ENCODE measurements at regions not wholly inside any gene's neighbourhood (a gene's known extent, or its start where the extent isn't known, plus 50 kb on each side); places are given as distances from the start of the nearest gene placed in this dataset.

GRCh38 chr11:130775306-130776060 is 140.8 kb downstream of the SNX19 start:
- intact Hi-C loops (cut with DNase I): loop anchor here (10.0 kb wide), 1 partner anchor 639 kb away; no protein-coding TSS in a partner anchor
- DNase-seq (ENCODE audit: low spot score): no peak
- ATAC-seq: no peak

- DNase-seq (ENCODE audit: low spot score) (no peak), ATAC-seq (no peak)
- intact Hi-C loops (cut with DNase I): loop anchor here (10.0 kb wide), 1 partner anchor 639 kb away; no protein-coding TSS in a partner anchor
These were observed 140.2 kb downstream of the SNX19 start for GRCh38 chr11:130776061-130776419.

- no peak for DNase-seq (ENCODE audit: low spot score)
- ATAC-seq: no peak
- intact Hi-C loops (cut with DNase I): loop anchor here (10.0 kb wide), 1 partner anchor 637 kb away; no protein-coding TSS in a partner anchor
These were observed 138.3 kb downstream of the SNX19 start for GRCh38 chr11:130778026-130778425.

GRCh38 chr11:130778705-130779104 is 137.6 kb downstream of the SNX19 start:
- intact Hi-C loops (cut with DNase I): loop anchor here (10.0 kb wide), 1 partner anchor 636 kb away; no protein-coding TSS in a partner anchor
- DNase-seq (ENCODE audit: low spot score): no peak
- ATAC-seq: no peak

GRCh38 chr11:130779267-130779666 is 137.0 kb downstream of the SNX19 start:
- intact Hi-C loops (cut with DNase I): loop anchor here (10.0 kb wide), 1 partner anchor 636 kb away; no protein-coding TSS in a partner anchor
- ATAC-seq: no peak
- no peak for DNase-seq (ENCODE audit: low spot score)

- ATAC-seq (no peak), DNase-seq (ENCODE audit: low spot score) (no peak)
- intact Hi-C loops (cut with DNase I): loop anchor here (10.0 kb wide), 1 partner anchor 635 kb away; no protein-coding TSS in a partner anchor
These were observed 136.3 kb downstream of the SNX19 start for GRCh38 chr11:130779943-130780342.

GRCh38 chr11:130780437-130780836 is 135.8 kb downstream of the SNX19 start:
- intact Hi-C loops (cut with DNase I): no loop called here
- no peak for DNase-seq (ENCODE audit: low spot score)
- ATAC-seq: no peak

GRCh38 chr11:130781931-130782330 is 134.3 kb downstream of the SNX19 start:
- DNase-seq (ENCODE audit: low spot score) (no peak), ATAC-seq (peak; percentile 18)
- intact Hi-C loops (cut with DNase I): no loop called here

- ATAC-seq: peak; percentile 85
- DNase-seq (ENCODE audit: low spot score): no peak
- intact Hi-C loops (cut with DNase I): no loop called here
These were observed 133.7 kb downstream of the SNX19 start for GRCh38 chr11:130782361-130783222.

- peak; percentile 40 for ATAC-seq
- intact Hi-C loops (cut with DNase I): no loop called here
- DNase-seq (ENCODE audit: low spot score): no peak
These were observed 133.0 kb downstream of the SNX19 start for GRCh38 chr11:130783323-130783722.

GRCh38 chr11:130785380-130786116 is 130.7 kb downstream of the SNX19 start:
- intact Hi-C loops (cut with DNase I): no loop called here
- no peak for ATAC-seq
- DNase-seq (ENCODE audit: low spot score): no peak

- intact Hi-C loops (cut with DNase I): no loop called here
- ATAC-seq (no peak), DNase-seq (ENCODE audit: low spot score) (no peak)
These were observed 129.7 kb downstream of the SNX19 start for GRCh38 chr11:130786586-130786985.

- ATAC-seq: no peak
- intact Hi-C loops (cut with DNase I): no loop called here
- DNase-seq (ENCODE audit: low spot score): no peak
These were observed 129.1 kb downstream of the SNX19 start for GRCh38 chr11:130787092-130787616.

GRCh38 chr11:130787973-130788570 is 128.2 kb downstream of the SNX19 start:
- no peak for ATAC-seq
- no peak for DNase-seq (ENCODE audit: low spot score)
- intact Hi-C loops (cut with DNase I): no loop called here

GRCh38 chr11:130789056-130789640 is 127.1 kb downstream of the SNX19 start:
- no peak for ATAC-seq
- no peak for DNase-seq (ENCODE audit: low spot score)
- intact Hi-C loops (cut with DNase I): no loop called here

GRCh38 chr11:130790689-130791088 is 125.6 kb downstream of the SNX19 start:
- DNase-seq (ENCODE audit: low spot score) (no peak), ATAC-seq (no peak)
- intact Hi-C loops (cut with DNase I): no loop called here

- intact Hi-C loops (cut with DNase I): no loop called here
- DNase-seq (ENCODE audit: low spot score) (no peak), ATAC-seq (no peak)
These were observed 123.5 kb downstream of the SNX19 start for GRCh38 chr11:130792772-130793171.

GRCh38 chr11:130796828-130797227 is 119.5 kb downstream of the SNX19 start:
- no peak for ATAC-seq
- intact Hi-C loops (cut with DNase I): no loop called here

More at GRCh38 chr11:130796828-130797227, 119.5 kb downstream of the SNX19 start:
- DNase-seq (ENCODE audit: low spot score): no peak

Data from sciatic nerve (tissue), 2 donors.